HL-60/S4 (cell line): ENCODE measurements at regions not wholly inside any gene's neighbourhood (a gene's known extent, or its start where the extent isn't known, plus 50 kb on each side); places are given as distances from the start of the nearest gene placed in this dataset.

Experiments
- in situ Hi-C: fragments of 300-500 bp; cut with MboI; formaldehyde crosslinking; loops from 2 replicates; pipeline ENCODE4 v1.14.3; 2022; ENCODE audit warnings: low sequenced_read_pairs

- in situ Hi-C loops, result no loop called here
These were observed 250.3 kb downstream of the ANAPC1 start for GRCh38 chr2:111633643-111634042.

GRCh38 chr2:111634050-111634794 lies 249.8 kb downstream of the ANAPC1 start:
- in situ Hi-C loops, result no loop called here

GRCh38 chr2:111634995-111635538 lies 248.9 kb downstream of the ANAPC1 start:
- in situ Hi-C loops, result no loop called here

GRCh38 chr2:111636905-111637304 lies 247.1 kb downstream of the ANAPC1 start:
- in situ Hi-C loops, result no loop called here

GRCh38 chr2:111638274-111638877 lies 245.6 kb downstream of the ANAPC1 start:
- in situ Hi-C loops, result no loop called here

- in situ Hi-C loops, result no loop called here
These were observed 243.5 kb downstream of the ANAPC1 start for GRCh38 chr2:111640480-111640879.

- in situ Hi-C loops, result no loop called here
These were observed 241.2 kb downstream of the ANAPC1 start for GRCh38 chr2:111642586-111643327.

GRCh38 chr2:111643759-111644158 lies 240.2 kb downstream of the ANAPC1 start:
- in situ Hi-C loops, result no loop called here

GRCh38 chr2:111647359-111647758 lies 236.6 kb downstream of the ANAPC1 start:
- in situ Hi-C loops, result no loop called here

- in situ Hi-C loops, result no loop called here
These were observed 232.0 kb downstream of the ANAPC1 start for GRCh38 chr2:111652038-111652437.

GRCh38 chr2:111652681-111653080 lies 231.3 kb downstream of the ANAPC1 start:
- in situ Hi-C loops, result no loop called here

- in situ Hi-C loops, result no loop called here
These were observed 230.8 kb downstream of the ANAPC1 start for GRCh38 chr2:111653103-111653624.

GRCh38 chr2:111653913-111654312 lies 230.1 kb downstream of the ANAPC1 start:
- in situ Hi-C loops, result no loop called here

GRCh38 chr2:111654829-111655228 lies 229.2 kb downstream of the ANAPC1 start:
- in situ Hi-C loops, result no loop called here

GRCh38 chr2:111656436-111656835 lies 227.6 kb downstream of the ANAPC1 start:
- in situ Hi-C loops, result no loop called here

- in situ Hi-C loops, result no loop called here
These were observed 227.1 kb downstream of the ANAPC1 start for GRCh38 chr2:111656894-111657293.

GRCh38 chr2:111657351-111657975 lies 226.5 kb downstream of the ANAPC1 start:
- in situ Hi-C loops, result no loop called here

- in situ Hi-C loops, result no loop called here
These were observed 224.3 kb downstream of the ANAPC1 start for GRCh38 chr2:111659361-111660333.

GRCh38 chr2:111660811-111661210 lies 223.2 kb downstream of the ANAPC1 start:
- in situ Hi-C loops, result no loop called here
